HG02642 (cell line): ENCODE measurements at regions not wholly inside any gene's neighbourhood (a gene's known extent, or its start where the extent isn't known, plus 50 kb on each side); places are given as distances from the start of the nearest gene placed in this dataset.

ENCODE experiments used
- ATAC-seq: cut with Tn5 transposase; IDR thresholded peaks from one replicate; pipeline ENCODE4 v1.9.1; 2021; ENCODE audit warnings: mild to moderate bottlenecking; ENCODE audit not compliant: unreplicated experiment, poor library complexity

DNA sequence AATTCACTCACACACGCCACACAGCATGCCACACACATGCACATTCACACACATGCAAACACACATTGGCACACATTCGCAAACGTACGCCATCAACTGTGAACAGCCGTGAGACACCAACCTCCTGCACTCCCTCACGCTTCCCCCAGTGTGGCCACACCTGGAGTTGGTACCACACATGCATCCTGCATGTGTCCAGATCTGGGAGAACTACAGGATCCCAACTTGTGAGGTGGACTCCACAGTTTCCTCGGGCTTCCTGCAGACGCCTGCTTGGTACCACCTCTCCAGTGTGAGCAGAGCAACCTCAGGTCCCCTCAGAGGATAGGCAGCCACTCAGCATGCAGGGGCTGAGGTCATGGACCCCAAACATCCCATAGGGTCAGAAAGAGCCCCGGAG, 239.0 kb downstream of the EIPR1 start:
- ATAC-seq, result no peak

DNA sequence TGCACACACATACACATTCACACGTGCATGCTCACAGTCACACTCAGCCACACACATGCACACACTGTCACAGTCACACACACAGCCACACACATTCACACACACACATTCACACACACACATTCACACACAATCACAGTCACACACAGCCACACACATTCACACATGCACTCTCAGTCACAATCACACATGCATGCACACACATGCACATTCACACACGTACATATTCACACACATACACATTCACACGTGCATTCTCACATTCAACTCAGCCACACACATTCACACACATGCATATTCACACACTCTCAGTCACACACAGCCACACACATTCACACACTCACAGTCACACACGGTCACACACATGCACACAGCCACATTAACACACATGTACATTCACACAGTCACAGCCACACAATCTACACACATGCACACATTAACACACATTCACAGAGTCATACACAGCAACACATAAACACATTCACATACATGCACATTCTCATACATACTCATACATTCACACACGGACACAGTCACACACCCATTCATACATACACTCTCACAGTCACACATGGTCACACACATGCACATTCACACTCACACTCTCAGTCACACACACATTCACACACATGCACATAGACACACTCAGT, 239.8 kb downstream of the EIPR1 start:
- ATAC-seq, result no peak

DNA sequence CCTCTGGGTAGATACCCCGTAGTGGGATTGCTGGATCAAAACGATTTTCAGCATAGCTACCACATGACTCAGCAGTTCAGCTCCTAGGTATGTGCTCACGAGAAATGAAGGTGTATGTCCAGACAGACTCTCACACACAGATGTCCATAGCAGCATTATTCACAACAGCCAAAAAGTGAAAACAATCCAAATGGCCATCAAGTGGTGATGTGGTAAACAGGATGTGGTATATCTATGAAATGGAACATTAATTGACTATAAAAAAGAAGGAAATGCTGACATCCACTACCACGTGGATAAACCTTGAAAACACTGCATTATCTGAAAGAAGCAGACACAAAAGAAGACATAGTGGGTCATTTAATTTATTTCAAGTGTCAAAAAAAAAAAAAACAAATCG, 241.9 kb downstream of the EIPR1 start:
- ATAC-seq, result no peak

DNA sequence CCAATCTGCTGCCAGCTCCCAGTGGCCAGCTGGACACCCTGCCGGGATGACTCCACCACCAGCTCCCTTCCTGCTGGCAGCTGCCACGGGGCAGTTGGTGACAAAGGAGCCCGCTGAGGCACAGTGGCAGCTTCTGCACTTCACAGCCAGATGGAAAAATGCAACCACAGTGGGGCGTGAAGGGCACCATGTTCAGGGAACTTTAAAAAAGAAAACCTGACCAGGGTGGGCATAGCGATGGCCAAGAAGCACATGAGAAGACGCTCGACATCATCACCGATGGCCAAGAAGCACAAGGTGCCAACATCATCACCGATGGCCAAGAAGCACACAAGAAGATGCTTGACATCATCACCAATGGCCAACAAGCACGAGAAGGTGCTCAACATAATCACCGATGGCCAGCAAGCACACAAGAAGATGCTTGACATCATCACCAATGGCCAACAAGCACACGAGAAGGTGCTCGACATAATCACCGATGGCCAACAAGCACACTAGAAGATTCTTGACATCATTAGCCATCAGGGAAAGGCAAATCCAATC, 243.5 kb downstream of the EIPR1 start:
- no peak for ATAC-seq

DNA sequence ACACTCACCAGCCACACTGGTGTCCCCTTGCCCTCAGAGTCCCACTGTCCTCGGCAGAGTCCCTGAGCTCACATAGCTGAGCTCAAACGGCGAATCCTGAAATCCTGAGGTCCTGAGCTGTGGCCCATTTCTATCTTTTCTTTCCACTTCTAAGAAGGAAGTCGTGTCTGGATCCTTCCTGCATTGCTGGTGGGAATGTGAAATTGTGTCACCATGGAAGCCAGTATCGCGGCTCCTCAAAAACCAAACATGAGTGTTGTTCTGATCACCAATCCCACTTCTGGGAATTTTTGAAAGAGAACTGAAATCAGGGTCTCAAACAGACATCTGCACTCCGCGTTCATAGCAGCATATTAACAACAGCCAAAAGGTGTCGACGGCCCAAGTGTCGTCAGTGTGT, 244.7 kb downstream of the EIPR1 start:
- no peak for ATAC-seq

DNA sequence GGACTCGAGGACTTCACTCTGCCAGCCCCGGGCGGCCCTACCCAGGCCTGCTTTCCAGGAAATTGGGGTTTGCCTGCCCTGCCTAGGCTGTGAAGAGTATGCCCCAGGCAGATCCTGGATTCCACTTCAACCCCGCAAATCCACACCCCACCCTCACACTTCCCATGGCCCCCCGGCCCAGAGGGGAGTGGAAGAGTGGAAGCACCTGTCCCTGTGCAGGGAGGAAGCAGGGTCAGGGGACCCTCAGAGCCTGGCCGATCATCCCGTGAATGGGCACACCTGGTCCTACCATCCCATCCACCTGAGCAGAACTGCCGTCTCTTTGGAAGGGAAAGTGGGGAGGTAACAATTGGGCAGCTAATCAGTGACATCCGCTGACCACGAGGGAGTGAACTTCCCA, 245.2 kb downstream of the EIPR1 start:
- no peak for ATAC-seq

DNA sequence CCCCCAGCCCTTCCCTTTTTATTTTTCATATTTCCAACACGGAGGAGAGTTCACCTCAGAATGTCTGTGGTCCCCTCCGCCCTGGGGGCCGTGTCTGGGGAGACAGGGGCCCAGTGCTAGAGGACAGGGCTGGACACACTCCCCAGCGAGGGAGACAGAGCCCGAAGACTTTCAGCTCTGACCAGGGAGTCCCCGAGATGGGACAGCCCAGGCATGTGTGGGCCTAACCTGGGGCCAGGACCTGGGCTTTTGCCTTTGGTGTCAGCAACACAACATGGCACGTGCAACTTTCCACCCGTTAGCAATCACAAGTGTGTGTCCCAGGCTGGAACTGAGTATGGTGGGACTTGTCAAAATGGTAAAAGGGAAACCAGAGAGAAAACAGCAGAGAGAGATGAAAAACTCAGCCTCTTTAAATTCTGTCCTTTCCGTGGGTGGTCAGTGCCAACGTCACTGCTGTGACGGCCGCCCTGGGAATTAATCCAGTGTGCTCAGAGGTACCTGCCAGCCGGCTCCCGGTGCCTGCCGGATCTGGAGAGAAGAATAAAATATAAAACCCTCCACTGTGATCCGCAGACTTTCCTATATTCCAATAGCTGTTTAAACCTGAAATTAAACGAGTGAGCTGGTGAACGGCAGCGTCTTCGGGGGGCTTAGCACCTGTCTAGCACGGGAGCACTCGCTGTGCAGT, 245.8 kb downstream of the EIPR1 start:
- ATAC-seq, result no peak

DNA sequence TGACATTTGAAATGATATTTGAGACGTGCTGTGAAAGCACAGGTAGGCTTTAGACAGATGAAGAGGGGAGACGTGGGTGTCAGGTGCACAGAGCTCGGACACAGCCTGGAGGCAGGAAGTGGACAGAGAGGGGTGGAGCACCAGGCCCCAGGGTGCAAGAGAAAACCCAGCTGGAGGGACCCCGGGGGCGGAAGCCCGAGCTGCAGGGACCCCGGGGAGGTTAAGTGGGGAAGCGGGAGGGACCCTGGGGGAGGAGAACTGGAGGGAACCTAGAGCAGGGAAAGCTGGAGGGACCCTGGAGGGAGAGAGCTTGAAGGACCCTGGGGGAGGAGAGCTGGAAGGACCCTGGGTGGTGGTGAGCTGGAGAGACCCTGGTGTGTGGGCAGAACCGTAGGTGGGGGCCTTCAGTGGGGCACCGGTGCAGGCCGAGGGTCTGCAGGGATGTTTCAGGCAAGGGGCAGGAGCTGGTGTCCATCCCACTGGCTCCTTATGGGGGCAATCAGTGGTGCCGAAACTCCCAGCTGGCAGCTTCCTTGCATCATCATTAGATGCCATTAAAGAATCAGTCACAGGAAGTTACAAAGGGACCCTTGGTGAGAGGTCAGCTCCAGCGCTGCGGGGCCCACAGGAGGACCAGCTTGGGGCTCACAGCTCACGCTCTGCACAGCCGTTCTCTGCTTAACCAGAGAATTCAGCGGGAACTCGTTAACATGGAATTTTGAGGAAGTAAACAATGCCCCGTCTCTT, 246.6 kb downstream of the EIPR1 start:
- no peak for ATAC-seq

DNA sequence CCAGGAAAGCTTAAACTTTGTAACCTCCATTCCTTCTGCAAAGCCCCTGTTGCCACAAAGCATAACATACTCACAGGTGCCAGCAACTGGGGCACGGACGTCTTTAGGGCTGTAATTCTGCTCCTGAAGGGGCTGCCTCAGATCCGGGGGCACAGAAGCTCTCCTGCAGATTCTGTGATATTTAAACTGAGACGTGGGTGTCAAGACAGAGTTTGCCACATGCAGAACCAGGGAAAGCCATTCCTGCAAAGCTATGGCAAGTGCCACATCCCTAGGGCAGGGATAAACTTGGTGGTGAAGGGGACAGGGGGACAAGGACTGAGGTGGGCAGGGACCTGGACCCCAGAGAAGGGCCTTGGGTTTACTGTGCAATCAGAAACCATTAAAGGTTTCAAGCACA, 247.2 kb downstream of the EIPR1 start:
- no peak for ATAC-seq

DNA sequence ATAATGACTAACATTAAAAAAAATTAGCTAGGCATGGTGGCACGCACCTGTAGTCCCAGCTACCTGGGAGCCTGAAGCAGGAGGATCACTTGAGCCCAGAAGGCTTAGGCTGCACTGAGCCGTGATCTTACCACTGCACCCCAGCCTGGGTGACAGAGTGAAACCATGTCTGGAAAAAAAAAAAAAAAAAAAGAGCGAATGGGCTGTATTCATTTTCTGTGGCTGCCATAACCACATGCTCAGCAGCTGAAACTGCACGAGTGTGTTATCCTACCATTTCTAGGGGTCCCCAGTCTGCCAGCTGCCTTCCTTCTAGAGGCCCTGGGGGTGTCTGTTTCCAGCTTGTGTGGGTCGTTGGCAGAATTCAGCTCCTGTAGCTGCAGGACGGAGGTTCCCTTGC, 247.8 kb downstream of the EIPR1 start:
- no peak for ATAC-seq

DNA sequence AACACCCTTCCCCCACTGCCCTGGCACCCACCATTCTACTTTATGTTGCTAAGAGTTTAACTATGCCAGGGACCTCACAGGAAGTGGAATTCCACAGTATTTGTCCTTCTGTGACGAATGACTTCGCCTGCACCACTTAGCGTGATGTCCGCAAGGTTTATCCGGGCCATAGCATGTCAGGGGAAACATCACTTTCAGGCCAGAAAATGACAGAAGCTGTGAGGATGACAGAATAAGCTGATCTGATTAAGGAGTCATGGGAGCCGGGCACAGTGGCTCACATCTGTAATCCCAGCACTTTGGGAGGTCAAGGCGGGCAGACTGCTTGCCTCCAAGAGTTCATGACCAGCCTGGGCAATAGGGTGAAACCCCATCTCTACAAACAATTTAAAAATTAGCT, 248.8 kb downstream of the EIPR1 start:
- no peak for ATAC-seq

DNA sequence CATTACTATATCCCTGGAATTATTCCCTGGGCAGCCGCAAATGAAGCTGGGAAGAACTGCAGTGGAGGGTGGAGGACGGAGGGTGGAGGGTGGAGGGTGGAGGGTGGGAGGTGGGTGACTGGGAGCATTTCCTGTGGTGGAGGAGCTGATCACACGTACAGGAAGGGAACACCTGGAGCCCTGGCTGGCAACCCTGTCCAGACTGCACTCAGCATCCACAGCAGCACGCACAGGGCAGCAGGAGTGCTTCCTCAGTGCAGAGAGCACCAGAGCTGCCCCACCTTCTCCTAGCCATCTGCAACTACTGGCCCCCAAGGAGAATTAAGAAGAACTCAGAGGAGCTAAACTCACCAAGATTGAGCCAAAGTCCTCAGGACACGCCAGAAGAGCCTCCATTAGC, 249.9 kb downstream of the EIPR1 start:
- ATAC-seq, result no peak

DNA sequence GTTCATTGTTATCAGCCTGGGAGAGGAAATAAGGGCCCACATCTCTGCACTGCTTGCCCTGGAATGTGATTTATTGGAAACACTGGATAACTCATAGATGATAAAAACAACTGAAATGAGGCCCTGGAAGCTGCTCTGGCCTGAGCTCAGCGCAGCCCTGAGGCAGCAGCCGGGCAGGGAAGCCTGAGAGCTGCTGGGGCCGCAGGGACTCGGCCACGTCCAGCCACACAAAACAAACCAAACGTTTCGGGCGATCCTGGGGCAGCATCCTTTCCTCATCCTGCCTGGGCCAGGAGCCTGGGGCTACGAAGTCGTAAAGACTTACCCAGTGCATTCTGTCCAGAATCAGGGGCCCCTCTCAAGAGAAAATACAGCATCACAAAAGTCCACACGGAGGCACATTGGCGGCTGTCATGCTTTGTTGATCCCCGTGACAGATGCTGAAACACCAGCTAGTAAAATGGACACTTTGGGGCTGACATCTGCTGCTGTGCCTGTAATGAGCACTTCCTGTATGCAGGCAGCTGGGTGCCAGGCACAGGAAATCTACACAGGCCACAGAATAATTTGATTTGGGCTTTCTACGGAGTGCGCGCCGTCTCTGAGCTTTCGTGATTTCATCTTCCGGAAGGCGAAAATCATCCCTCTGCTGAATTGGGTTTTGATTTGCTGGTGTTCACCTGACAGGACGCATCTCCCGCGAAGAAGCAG, 250.6 kb downstream of the EIPR1 start:
- ATAC-seq, result no peak

DNA sequence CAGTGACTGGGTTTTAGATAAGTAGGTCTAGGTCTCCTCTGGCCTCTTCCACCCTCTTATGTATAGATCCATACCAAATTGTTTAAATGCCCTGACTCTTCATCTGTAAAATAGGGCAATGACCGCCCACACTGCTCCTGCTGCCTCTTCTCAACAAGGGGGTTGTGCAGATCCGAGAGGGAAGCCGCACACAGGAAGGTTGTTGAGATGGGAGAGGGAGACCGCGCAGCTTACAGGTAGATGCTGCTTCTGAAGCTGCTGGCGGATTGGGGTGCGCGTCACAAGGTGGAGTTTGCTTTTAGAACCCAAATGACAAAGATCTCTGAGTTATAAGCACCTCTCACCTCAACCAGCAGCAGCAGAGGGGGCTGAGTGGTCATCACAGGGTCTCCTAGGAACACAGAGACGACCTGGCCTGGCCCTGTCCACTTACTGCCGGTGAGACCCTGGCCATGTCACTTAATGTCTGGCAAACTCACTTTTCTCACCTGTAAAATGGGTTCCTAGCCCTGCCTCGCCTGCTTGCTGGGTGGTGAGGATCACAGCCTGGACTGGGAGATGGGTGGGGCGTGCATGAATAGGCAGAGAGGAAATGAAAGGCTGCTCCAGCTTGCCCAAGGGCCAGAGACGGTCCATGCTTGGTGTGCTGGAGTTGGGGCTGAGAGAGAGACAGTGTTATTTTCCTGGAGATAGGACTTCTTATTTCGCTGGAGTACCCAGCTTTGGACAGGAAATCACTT, 251.3 kb downstream of the EIPR1 start:
- ATAC-seq, result no peak

DNA sequence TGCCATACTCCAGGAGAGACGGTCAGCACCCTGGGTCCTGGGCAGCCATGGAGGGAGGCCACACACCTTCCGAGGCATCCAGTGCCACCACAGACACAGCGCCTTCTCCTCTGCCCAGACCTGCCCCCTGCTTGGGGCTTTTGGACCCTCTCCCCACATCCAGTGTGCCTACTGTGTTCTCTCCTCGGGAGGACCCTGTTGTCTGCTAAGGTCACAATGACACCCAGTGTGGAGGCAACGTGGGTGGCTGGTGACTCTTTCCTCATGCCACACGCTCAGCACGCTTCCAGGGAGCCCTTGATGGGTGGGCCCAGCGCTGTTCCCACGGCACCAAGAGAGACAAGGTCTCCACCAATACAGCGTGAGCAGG, 251.9 kb downstream of the EIPR1 start:
- no peak for ATAC-seq

DNA sequence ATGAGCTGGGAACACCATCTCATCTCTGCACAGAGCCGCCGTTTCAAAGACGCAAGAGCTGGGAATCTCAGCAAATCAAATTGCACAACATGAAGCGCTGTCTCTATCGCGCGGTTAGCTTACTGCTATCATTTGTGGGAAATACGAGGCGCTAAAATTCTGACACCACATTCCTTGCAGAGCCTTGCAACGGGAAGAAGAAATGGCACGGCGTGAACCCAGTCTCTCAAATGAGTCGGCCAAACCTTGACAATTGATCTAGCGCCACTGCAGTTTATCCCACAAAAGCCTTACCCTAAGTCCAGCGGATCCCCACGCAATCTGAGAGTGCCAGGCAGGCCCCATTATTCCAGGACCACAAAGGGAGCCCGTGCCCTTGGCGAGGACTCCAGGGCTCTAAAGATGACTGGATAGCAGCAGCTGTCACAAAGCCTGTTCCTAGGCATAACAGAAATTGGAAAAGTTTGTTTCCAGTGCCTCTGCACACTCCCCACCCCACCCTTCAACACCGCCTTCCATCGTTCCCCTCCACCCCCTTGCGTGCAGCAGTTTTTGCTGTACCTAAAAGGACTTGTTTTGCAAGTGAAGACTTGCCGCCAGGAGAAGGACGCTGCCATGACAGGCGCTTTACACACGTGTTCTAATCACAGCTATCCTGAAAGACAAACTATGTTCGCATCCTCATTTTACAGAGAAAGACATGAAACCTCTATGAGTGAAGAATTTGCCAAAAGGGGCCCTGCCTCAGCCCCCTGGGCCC, 252.4 kb downstream of the EIPR1 start:
- no peak for ATAC-seq

DNA sequence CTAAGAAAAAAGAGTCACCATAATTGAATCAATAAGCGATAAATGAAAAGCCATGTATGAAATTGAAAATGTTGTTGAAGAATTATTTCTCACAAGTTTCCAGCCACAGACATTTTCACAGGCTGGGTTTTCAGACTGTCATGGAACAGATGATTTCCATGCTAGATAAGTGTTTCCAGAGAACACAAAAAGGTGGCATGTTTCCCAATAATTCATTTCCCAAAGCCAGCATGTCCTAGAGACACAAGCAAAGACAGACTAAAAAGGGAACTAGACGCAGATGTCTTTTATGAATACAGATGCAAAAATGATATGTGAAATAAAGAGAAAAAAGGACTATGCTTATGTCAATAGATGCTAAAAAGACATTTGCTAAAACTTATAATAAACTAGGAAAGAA, 255.1 kb downstream of the EIPR1 start:
- ATAC-seq, result no peak

DNA sequence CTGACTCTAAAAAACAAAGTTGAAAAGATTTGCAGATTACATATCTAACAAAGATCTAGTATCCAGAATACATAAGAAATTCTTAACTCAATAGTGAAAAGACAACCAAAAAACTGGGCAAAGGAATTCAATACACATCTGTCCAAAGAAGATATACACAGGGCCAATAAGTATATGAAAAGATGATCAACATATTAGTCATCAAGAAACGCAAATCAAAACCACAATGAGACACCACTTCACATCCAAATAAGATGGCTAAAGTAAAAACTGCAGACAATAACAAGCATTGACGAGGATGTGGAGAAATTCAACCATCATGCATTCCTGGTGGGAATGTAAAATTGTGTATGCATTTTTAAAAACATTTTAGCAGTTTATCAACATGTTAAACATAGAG, 256.0 kb downstream of the EIPR1 start:
- no peak for ATAC-seq

DNA sequence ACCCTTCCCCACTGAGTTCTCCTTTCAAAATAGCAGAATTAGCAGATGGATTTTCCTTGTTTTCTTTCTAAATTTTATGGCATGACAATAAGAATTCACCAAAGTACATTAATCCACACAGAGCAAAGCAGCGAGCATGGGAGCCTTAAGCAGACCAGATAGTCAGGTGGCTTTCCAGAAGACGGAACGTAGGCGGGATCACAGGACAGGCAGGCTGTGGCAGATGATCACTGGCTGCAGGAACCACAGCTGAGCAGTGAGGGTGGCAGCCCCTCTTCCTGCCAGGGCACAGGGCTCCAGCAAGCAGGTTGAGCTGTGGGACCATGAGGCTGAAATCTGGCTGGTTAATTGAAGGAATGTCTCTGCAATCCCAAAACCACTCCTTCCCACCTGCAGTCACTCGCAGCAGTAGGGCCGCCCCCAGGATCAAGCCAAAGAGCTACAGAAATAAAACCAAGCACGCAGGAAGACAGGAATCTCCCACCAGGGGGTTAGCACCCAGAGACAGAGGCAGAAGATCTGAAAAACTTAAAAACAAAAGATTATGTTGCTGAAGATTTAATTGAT, 259.9 kb downstream of the EIPR1 start:
- ATAC-seq, result no peak
